AG04449 (cell line): ENCODE measurements at regions not wholly inside any gene's neighbourhood (a gene's known extent, or its start where the extent isn't known, plus 50 kb on each side); places are given as distances from the start of the nearest gene placed in this dataset.

ENCODE experiments used
- CTCF ChIA-PET: fragments of 350-600 bp; formaldehyde crosslinking; extraction: SDS; loops from one replicate; lab custom pipeline; 2021; ENCODE audit warnings: antibody characterized with exemption; lab: Yijun Ruan, JAX
- POLR2A ChIA-PET: fragments of 400-600, 350-600 bp; formaldehyde crosslinking; extraction: SDS; loops from one replicate; lab custom pipeline; 2020; ENCODE audit warnings: antibody characterized with exemption, inconsistent platforms; lab: Yijun Ruan, JAX
- DNase-seq: peaks from one replicate; pipeline ENCODE4 v3.0.0-alpha.2; 2010; ENCODE audit warnings: low read depth, low spot score
- H3K4me3 ChIP-seq: 2 replicates; pipeline ENCODE4 v1.5.1; 2011; ENCODE audit warnings: low read depth, mild to moderate bottlenecking, control low read depth, low read length
- CTCF ChIP-seq: IDR thresholded peaks from one replicate; pipeline ENCODE4 v1.5.1; 2011; ENCODE audit warnings: mild to moderate bottlenecking, moderate library complexity, low read length, control low read depth, inconsistent platforms; ENCODE audit not compliant: insufficient read depth; ENCODE audit errors: missing control alignments

- TF ChIP-seq CTCF = no peak
- no peak for DNase-seq
- H3K4me3 ChIP-seq = no peak overlapping the region
- ChIA-PET POLR2A (no interaction called here), CTCF (no interaction called here)
These were observed 125.7 kb downstream of the TEX36 start for GRCh38 chr10:125557311-125557710.

GRCh38 chr10:125556882-125557281 is 126.1 kb downstream of the TEX36 start:
- CTCF ChIA-PET = no interaction called here
- POLR2A ChIA-PET = no interaction called here
- no peak overlapping the region for H3K4me3 ChIP-seq
- no peak for DNase-seq
- TF ChIP-seq CTCF = no peak

GRCh38 chr10:125555743-125556142 is 127.2 kb downstream of the TEX36 start:
- no peak overlapping the region for H3K4me3 ChIP-seq
- POLR2A ChIA-PET = no interaction called here
- CTCF ChIA-PET = no interaction called here
- TF ChIP-seq CTCF = no peak
- DNase-seq = no peak

GRCh38 chr10:125555267-125555666 is 127.7 kb downstream of the TEX36 start:
- no peak for DNase-seq
- no peak overlapping the region for H3K4me3 ChIP-seq
- ChIA-PET POLR2A (no interaction called here), CTCF (no interaction called here)
- no peak for TF ChIP-seq CTCF

- POLR2A ChIA-PET = no interaction called here
- CTCF ChIA-PET = no interaction called here
- no peak for DNase-seq
- TF ChIP-seq CTCF = no peak
- H3K4me3 ChIP-seq = no peak overlapping the region
These were observed 128.2 kb downstream of the TEX36 start for GRCh38 chr10:125554753-125555152.

- ChIA-PET POLR2A (no interaction called here), CTCF (no interaction called here)
- TF ChIP-seq CTCF = no peak
- H3K4me3 ChIP-seq = no peak overlapping the region
- no peak for DNase-seq
These were observed 128.8 kb downstream of the TEX36 start for GRCh38 chr10:125554016-125554703.
